ENCODE measurements at regions not wholly inside any gene's neighbourhood (a gene's known extent, or its start where the extent isn't known, plus 50 kb on each side); places are given as distances from the start of the nearest gene placed in this dataset.

DNA sequence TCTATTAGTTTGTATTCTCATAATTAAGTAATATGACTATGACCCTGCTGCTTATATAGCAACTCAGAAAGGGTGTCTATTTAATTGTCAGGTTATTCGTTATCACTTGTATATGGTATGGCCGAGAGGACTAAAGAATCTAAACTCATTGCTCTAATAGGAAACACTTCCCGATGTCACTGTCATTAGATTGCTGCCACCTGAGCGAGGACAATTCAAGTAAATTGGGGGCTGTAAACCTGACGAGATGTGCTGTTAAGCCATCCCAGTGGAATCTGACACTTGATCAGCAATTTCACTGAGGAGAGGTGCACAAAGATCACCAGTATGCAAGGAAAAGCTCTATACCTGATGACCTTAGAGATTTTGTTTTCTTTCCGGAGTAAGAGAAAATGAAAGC, 1319.3 kb downstream of the MAT2B start:
- Histone ChIP-seq H3K4me1 (ENCODE audit: control insufficient read depth, insufficient read depth, low read length) (no peaks in the 10 kb centered on the region), H3K27me3 (ENCODE audit: control insufficient read depth, insufficient read depth, low read length) (no peaks in the 10 kb centered on the region), H3K4me3 (ENCODE audit: low read length) (no peak overlapping the region), H3K9me3 (ENCODE audit: control insufficient read depth, low read depth, low read length) (no peaks in the 10 kb centered on the region), H3K36me3 (ENCODE audit: control insufficient read depth, insufficient read depth, low read length) (no peaks in the 10 kb centered on the region), H3K27ac (ENCODE audit: low read length) (no peak overlapping the region)
- DNase-seq, result no peak
- WGBS (ENCODE audit: insufficient coverage, low lambda C conversion rate), result 0% methylated on average over 1 of the region's 6 CpGs

DNA sequence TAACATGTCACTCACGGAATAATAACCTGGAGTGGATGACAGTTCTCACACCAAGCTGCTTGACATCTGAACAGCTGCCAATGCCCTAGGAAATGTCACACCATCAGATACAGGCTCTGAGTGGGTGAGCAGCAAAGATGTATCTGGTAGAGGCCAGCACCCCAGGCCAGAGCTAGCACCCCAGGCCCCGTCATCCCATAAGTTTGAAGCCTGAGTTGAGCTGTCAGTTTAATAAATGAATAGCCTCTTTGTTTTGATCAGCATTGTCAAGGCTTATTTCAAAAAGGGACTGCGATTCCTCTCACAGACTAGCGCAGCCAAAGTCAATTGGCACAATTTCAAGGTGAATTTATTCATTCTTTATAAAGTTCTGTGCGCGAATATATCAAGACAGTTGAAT, 1327.1 kb downstream of the MAT2B start:
- no peak overlapping the region for H3K27ac ChIP-seq (ENCODE audit: low read length)
- WGBS (ENCODE audit: insufficient coverage, low lambda C conversion rate), result 80% methylated on average over 1 of the region's 6 CpGs
- DNase-seq, result no peak
- no peaks in the 10 kb centered on the region for H3K27me3 ChIP-seq (ENCODE audit: control insufficient read depth, insufficient read depth, low read length)
- H3K9me3 ChIP-seq (ENCODE audit: control insufficient read depth, low read depth, low read length), result no peaks in the 10 kb centered on the region
- no peaks in the 10 kb centered on the region for H3K36me3 ChIP-seq (ENCODE audit: control insufficient read depth, insufficient read depth, low read length)
- H3K4me1 ChIP-seq (ENCODE audit: control insufficient read depth, insufficient read depth, low read length), result no peaks in the 10 kb centered on the region
- H3K4me3 ChIP-seq (ENCODE audit: low read length), result no peak overlapping the region

DNA sequence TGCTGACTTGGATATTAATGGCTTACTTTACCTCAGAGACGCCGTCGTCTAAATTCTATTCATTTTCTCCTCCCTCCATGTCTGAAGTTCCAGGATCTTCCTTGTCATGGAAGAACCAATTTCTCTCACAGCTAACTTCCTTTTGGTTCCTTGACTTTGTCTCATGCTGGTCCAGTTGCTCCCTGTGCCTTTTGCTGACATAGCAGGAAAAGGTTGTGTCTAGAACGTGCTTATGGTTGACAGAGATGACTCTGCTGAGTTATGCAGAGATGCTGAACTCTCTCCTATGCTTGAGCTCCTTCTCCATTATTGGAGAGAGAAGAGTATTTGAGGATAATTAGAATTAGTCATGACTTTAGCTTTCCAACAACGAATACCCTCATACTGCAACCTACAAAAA, 1338.9 kb downstream of the MAT2B start:
- no peaks in the 10 kb centered on the region for H3K9me3 ChIP-seq (ENCODE audit: control insufficient read depth, low read depth, low read length)
- WGBS (ENCODE audit: insufficient coverage, low lambda C conversion rate), result 100% methylated on average over 4 of the region's 5 CpGs
- H3K27me3 ChIP-seq (ENCODE audit: control insufficient read depth, insufficient read depth, low read length), result no peaks in the 10 kb centered on the region
- no peak for DNase-seq
- no peak overlapping the region for H3K27ac ChIP-seq (ENCODE audit: low read length)
- H3K4me3 ChIP-seq (ENCODE audit: low read length), result no peak overlapping the region
- no peaks in the 10 kb centered on the region for H3K4me1 ChIP-seq (ENCODE audit: control insufficient read depth, insufficient read depth, low read length)
- no peaks in the 10 kb centered on the region for H3K36me3 ChIP-seq (ENCODE audit: control insufficient read depth, insufficient read depth, low read length)

DNA sequence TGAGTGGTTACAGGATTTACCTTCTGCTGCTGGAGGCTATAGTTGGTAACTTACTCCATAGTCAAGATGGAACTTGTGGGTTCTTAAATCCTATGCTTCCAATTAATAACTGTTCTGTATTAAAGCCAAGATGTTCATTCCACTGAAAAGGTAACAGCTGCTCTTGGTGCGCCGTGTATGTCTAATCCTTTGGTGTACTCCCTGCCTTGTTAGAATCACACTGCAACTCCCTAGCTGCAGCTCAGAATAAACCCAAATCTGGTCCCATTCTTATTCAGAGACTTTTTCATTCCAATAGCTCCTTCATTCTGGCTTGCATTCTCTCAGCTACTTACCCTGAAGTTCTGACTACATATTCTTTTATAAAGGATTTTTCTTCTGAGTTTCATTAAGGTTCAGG, 1355.5 kb downstream of the MAT2B start:
- Histone ChIP-seq H3K27ac (ENCODE audit: low read length) (no peak overlapping the region), H3K4me3 (ENCODE audit: low read length) (no peak overlapping the region), H3K9me3 (ENCODE audit: control insufficient read depth, low read depth, low read length) (peaks cover 4% of the 10 kb centered on the region), H3K27me3 (ENCODE audit: control insufficient read depth, insufficient read depth, low read length) (no peaks in the 10 kb centered on the region), H3K36me3 (ENCODE audit: control insufficient read depth, insufficient read depth, low read length) (no peaks in the 10 kb centered on the region), H3K4me1 (ENCODE audit: control insufficient read depth, insufficient read depth, low read length) (no peaks in the 10 kb centered on the region)
- no peak for DNase-seq
- WGBS (ENCODE audit: insufficient coverage, low lambda C conversion rate), result no CpG with 5 or more reads among the region's 2 CpGs

DNA sequence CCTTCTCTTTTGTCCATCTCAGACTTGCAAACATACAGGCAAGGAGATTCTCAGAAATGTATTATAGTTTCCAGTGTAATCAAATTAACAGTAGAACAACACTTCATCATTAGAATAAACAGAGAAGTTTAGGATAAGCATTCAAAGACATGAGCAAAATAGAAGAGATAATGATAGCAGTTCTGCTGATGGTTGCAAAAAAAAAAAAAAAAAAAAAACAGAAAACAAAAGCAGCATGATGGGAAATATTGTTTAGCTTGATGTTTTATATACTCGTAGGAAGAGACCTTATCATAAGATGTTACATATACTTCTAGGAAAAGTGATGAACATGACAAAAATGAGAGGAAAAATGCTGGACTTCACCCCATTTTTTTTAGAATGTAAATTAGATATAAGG, 1356.2 kb downstream of the MAT2B start:
- 75% methylated on average over 1 of the region's 1 CpG for WGBS (ENCODE audit: insufficient coverage, low lambda C conversion rate)
- DNase-seq, result no peak
- no peak overlapping the region for H3K27ac ChIP-seq (ENCODE audit: low read length)
- no peaks in the 10 kb centered on the region for H3K36me3 ChIP-seq (ENCODE audit: control insufficient read depth, insufficient read depth, low read length)
- no peaks in the 10 kb centered on the region for H3K4me1 ChIP-seq (ENCODE audit: control insufficient read depth, insufficient read depth, low read length)
- peaks cover 3% of the 10 kb centered on the region for H3K9me3 ChIP-seq (ENCODE audit: control insufficient read depth, low read depth, low read length)
- H3K27me3 ChIP-seq (ENCODE audit: control insufficient read depth, insufficient read depth, low read length), result no peaks in the 10 kb centered on the region
- no peak overlapping the region for H3K4me3 ChIP-seq (ENCODE audit: low read length)

DNA sequence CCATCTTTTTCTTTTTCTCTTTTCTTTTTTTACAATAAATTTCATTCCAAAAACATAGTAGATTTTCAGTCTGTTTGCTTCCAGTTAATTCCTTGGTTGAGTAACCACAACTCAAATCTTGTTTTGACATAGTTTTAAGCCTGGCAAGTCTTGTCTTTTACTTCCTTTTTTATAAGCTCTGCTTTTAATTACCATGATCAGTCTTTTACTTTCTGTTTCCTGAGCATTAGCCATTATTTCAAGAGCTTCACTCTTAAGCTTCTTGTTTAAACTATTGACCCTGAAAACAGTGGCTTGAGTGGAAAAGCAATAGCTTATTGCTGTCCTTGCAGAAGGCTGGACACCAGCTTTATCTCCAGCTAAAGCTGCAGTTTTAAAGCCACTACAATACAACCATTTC, 1363.3 kb downstream of the MAT2B start:
- DNase-seq, result no peak
- no peaks in the 10 kb centered on the region for H3K36me3 ChIP-seq (ENCODE audit: control insufficient read depth, insufficient read depth, low read length)
- H3K27ac ChIP-seq (ENCODE audit: low read length), result no peak overlapping the region
- no peak overlapping the region for H3K4me3 ChIP-seq (ENCODE audit: low read length)
- H3K27me3 ChIP-seq (ENCODE audit: control insufficient read depth, insufficient read depth, low read length), result no peaks in the 10 kb centered on the region
- H3K9me3 ChIP-seq (ENCODE audit: control insufficient read depth, low read depth, low read length), result no peaks in the 10 kb centered on the region
- H3K4me1 ChIP-seq (ENCODE audit: control insufficient read depth, insufficient read depth, low read length), result no peaks in the 10 kb centered on the region

DNA sequence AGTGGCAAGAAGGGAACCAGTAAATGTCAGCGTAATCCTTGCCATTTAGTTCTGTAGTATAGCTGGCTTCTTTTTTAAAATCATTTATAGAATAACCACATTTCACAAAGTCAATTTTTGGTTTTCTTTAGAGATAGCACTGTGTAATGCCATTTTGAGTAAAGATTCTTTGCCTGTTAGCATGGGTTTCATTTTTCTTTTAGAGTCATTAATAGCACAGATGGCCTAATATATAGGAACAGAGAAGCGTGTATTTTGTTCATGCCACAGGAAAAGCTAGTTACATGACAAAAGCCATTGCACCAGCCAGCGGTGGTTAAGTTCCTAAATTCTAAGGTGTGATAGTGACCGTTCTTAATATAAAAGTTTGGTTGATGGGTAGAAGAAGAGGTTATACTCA, 1363.9 kb downstream of the MAT2B start:
- no peaks in the 10 kb centered on the region for H3K4me1 ChIP-seq (ENCODE audit: control insufficient read depth, insufficient read depth, low read length)
- no peak overlapping the region for H3K27ac ChIP-seq (ENCODE audit: low read length)
- H3K27me3 ChIP-seq (ENCODE audit: control insufficient read depth, insufficient read depth, low read length), result no peaks in the 10 kb centered on the region
- no peak for DNase-seq
- no peaks in the 10 kb centered on the region for H3K9me3 ChIP-seq (ENCODE audit: control insufficient read depth, low read depth, low read length)
- WGBS (ENCODE audit: insufficient coverage, low lambda C conversion rate), result 100% methylated on average over 1 of the region's 4 CpGs
- H3K4me3 ChIP-seq (ENCODE audit: low read length), result no peak overlapping the region
- no peaks in the 10 kb centered on the region for H3K36me3 ChIP-seq (ENCODE audit: control insufficient read depth, insufficient read depth, low read length)

DNA sequence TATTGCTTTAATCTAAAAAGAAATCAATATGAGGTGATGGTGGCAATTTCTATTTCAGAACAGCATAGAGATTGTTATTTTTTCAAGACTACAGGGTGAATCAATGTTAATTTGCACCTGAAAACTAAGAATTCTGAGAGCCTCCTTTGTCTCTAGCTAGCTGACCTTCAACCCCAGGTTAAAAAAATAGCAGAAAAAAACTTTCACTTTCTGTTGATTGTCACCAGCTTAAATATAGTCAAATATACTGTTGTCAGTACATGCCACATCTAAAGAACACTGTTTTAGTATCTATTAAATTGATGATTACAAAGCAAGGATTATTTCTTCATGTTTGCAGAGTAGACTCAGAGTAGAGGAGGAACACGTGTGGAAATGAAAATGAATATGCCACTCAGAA, 1371.4 kb downstream of the MAT2B start:
- H3K9me3 ChIP-seq (ENCODE audit: control insufficient read depth, low read depth, low read length), result peaks cover 2% of the 10 kb centered on the region
- WGBS (ENCODE audit: insufficient coverage, low lambda C conversion rate), result 80% methylated on average over 1 of the region's 1 CpG
- no peak overlapping the region for H3K4me3 ChIP-seq (ENCODE audit: low read length)
- H3K27ac ChIP-seq (ENCODE audit: low read length), result no peak overlapping the region
- H3K4me1 ChIP-seq (ENCODE audit: control insufficient read depth, insufficient read depth, low read length), result no peaks in the 10 kb centered on the region
- no peaks in the 10 kb centered on the region for H3K27me3 ChIP-seq (ENCODE audit: control insufficient read depth, insufficient read depth, low read length)
- no peaks in the 10 kb centered on the region for H3K36me3 ChIP-seq (ENCODE audit: control insufficient read depth, insufficient read depth, low read length)
- no peak for DNase-seq

DNA sequence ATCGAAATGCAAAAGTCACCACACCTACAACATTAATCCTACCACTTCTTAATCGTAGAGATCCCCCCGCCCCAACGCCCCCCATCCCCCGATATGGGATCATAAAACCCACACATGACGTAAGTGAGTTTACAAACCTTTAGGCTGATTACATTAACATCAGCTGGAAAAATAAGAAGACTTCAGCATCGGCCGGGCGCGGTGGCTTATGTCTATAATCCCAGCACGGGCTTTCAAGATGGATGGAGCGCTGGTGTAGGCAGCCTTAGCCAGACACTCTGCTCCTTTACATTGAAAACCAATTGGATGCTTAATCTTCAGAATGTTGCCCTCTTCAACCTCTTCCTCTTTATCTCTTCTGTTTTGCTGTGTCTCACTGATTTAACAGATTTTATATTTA, 1376.0 kb downstream of the MAT2B start:
- no peaks in the 10 kb centered on the region for H3K36me3 ChIP-seq (ENCODE audit: control insufficient read depth, insufficient read depth, low read length)
- no peak for DNase-seq
- 93% methylated on average over 6 of the region's 12 CpGs for WGBS (ENCODE audit: insufficient coverage, low lambda C conversion rate)
- H3K27ac ChIP-seq (ENCODE audit: low read length), result no peak overlapping the region
- H3K4me3 ChIP-seq (ENCODE audit: low read length), result no peak overlapping the region
- H3K27me3 ChIP-seq (ENCODE audit: control insufficient read depth, insufficient read depth, low read length), result no peaks in the 10 kb centered on the region
- H3K4me1 ChIP-seq (ENCODE audit: control insufficient read depth, insufficient read depth, low read length), result no peaks in the 10 kb centered on the region
- no peaks in the 10 kb centered on the region for H3K9me3 ChIP-seq (ENCODE audit: control insufficient read depth, low read depth, low read length)

DNA sequence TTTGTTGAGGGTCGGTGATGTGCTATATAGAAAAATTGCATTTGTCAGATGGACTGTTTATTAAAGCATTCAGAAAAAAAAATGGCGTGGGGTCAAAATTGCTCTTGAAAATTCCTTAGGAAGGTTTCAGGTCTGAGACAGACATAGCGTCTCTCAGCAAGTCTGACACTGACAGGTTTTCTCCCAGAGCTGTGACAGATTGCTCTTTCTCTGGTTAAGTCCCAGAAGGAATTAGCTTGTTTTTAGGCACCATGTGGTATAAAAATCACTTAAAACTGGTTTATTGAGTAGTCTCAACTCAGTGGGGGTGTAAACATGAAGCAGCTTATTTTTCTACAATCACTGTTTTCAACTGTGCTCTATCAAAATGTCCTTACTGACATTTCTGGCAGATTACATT, 1379.8 kb downstream of the MAT2B start:
- H3K27ac ChIP-seq (ENCODE audit: low read length), result no peak overlapping the region
- no peak for DNase-seq
- no peaks in the 10 kb centered on the region for H3K4me1 ChIP-seq (ENCODE audit: control insufficient read depth, insufficient read depth, low read length)
- H3K27me3 ChIP-seq (ENCODE audit: control insufficient read depth, insufficient read depth, low read length), result no peaks in the 10 kb centered on the region
- 86% methylated on average over 1 of the region's 3 CpGs for WGBS (ENCODE audit: insufficient coverage, low lambda C conversion rate)
- H3K9me3 ChIP-seq (ENCODE audit: control insufficient read depth, low read depth, low read length), result no peaks in the 10 kb centered on the region
- H3K4me3 ChIP-seq (ENCODE audit: low read length), result no peak overlapping the region
- H3K36me3 ChIP-seq (ENCODE audit: control insufficient read depth, insufficient read depth, low read length), result no peaks in the 10 kb centered on the region

DNA sequence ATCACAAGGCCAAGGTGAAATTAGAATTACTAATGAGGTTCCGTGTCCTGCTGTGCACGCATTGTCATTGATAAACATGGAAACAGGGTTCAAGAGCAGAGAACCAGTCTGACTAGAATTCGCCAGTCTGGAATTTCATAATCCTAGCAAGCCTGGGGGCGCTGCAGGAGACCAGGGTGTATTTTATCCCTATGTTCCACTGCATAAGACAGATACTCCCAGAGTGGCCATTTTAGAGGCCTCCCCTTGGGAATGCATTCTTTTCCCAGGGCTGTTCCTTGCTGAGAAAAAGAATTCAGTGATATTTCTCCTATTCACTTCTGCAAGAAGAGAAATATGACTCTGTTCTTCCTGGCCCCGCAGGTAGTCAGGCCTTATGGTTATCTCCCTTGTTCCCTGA, 1387.7 kb downstream of the MAT2B start:
- WGBS (ENCODE audit: insufficient coverage, low lambda C conversion rate), result 0% methylated on average over 1 of the region's 5 CpGs
- Histone ChIP-seq H3K36me3 (ENCODE audit: control insufficient read depth, insufficient read depth, low read length) (no peaks in the 10 kb centered on the region), H3K27ac (ENCODE audit: low read length) (no peak overlapping the region), H3K9me3 (ENCODE audit: control insufficient read depth, low read depth, low read length) (peaks cover 9% of the 10 kb centered on the region), H3K4me1 (ENCODE audit: control insufficient read depth, insufficient read depth, low read length) (no peaks in the 10 kb centered on the region), H3K4me3 (ENCODE audit: low read length) (no peak overlapping the region), H3K27me3 (ENCODE audit: control insufficient read depth, insufficient read depth, low read length) (no peaks in the 10 kb centered on the region)
- no peak for DNase-seq
